ENCODE measurements at regions not wholly inside any gene's neighbourhood (a gene's known extent, or its start where the extent isn't known, plus 50 kb on each side); places are given as distances from the start of the nearest gene placed in this dataset.

- H3K36me3 ChIP-seq (ENCODE audit: control insufficient read depth in 2 of 2, insufficient read depth in 1 of 2, low read length in 2 of 2) = no peaks in the 10 kb centered on the region
- TF ChIP-seq ZNF792 (tag by site-specific recombination; IDR thresholded peaks at IDR 0.05) (no peak), ZNF10 (tag by site-specific recombination; IDR thresholded peaks at IDR 0.05) (no peak), KLF7 (tag by site-specific recombination; IDR thresholded peaks at IDR 0.05; ENCODE audit: borderline replicate concordance) (no peak), PRDM4 (tag by site-specific recombination; IDR thresholded peaks at IDR 0.05) (no peak), HOXD13 (CRISPR knock-in tag; IDR thresholded peaks at IDR 0.05; ENCODE audit: borderline replicate concordance) (no peak), KLF8 (tag by site-specific recombination; IDR thresholded peaks at IDR 0.05) (no peak), REPIN1 (tag by site-specific recombination; IDR thresholded peaks at IDR 0.05; ENCODE audit: low read depth) (no peak), ZNF645 (tag by site-specific recombination; IDR thresholded peaks at IDR 0.05) (no peak)
- TF ChIP-seq, protein P1, sequence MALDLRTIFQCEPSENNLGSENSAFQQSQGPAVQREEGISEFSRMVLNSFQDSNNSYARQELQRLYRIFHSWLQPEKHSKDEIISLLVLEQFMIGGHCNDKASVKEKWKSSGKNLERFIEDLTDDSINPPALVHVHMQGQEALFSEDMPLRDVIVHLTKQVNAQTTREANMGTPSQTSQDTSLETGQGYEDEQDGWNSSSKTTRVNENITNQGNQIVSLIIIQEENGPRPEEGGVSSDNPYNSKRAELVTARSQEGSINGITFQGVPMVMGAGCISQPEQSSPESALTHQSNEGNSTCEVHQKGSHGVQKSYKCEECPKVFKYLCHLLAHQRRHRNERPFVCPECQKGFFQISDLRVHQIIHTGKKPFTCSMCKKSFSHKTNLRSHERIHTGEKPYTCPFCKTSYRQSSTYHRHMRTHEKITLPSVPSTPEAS (tag by site-specific recombination; IDR thresholded peaks at IDR 0.05) = no peak
- H3K9me3 ChIP-seq (ENCODE audit: control insufficient read depth, insufficient read depth, low read depth, low read length) = no peaks in the 10 kb centered on the region
- ChIA-PET CTCF (no interaction called here), POLR2A (no interaction called here)
- peaks cover 10% of the 10 kb centered on the region for H3K4me1 ChIP-seq (ENCODE audit: control insufficient read depth, insufficient read depth, low read length)
- no peak overlapping the region for H3K4me3 ChIP-seq (ENCODE audit: low read depth, low read length)
- H3K27ac ChIP-seq (ENCODE audit: extremely low read depth, low read depth, low read length) = no peak overlapping the region
Observed at GRCh38 chr10:11687779-11688447, 54.3 kb upstream of the ECHDC3 start.

GRCh38 chr10:11687357-11687771 lies 54.8 kb upstream of the ECHDC3 start:
- CTCF ChIA-PET = no interaction called here
- Histone ChIP-seq H3K27ac (ENCODE audit: extremely low read depth, low read depth, low read length) (no peak overlapping the region), H3K36me3 (ENCODE audit: control insufficient read depth in 2 of 2, insufficient read depth in 1 of 2, low read length in 2 of 2) (no peaks in the 10 kb centered on the region), H3K4me3 (ENCODE audit: low read depth, low read length) (no peak overlapping the region), H3K4me1 (ENCODE audit: control insufficient read depth, insufficient read depth, low read length) (peaks cover 10% of the 10 kb centered on the region), H3K9me3 (ENCODE audit: control insufficient read depth, insufficient read depth, low read depth, low read length) (no peaks in the 10 kb centered on the region)
- POLR2A ChIA-PET = no interaction called here
- TF ChIP-seq ZFP41 (tag by site-specific recombination; IDR thresholded peaks at IDR 0.05; ENCODE audit: borderline replicate concordance) = no peak
- TF ChIP-seq PRDM2 (tag by site-specific recombination; IDR thresholded peaks at IDR 0.05; ENCODE audit: borderline replicate concordance) = no peak
- TF ChIP-seq ZNF18 (tag by site-specific recombination; IDR thresholded peaks at IDR 0.05) = no peak
- no peak for TF ChIP-seq ZNF175 (tag by site-specific recombination; IDR thresholded peaks at IDR 0.05)
- TF ChIP-seq ZNF266 (tag by site-specific recombination; IDR thresholded peaks at IDR 0.05; ENCODE audit: low read depth) = no peak
- TF ChIP-seq ZNF670 (tag by site-specific recombination; IDR thresholded peaks at IDR 0.05; ENCODE audit: low read depth) = no peak
- TF ChIP-seq, protein P2, sequence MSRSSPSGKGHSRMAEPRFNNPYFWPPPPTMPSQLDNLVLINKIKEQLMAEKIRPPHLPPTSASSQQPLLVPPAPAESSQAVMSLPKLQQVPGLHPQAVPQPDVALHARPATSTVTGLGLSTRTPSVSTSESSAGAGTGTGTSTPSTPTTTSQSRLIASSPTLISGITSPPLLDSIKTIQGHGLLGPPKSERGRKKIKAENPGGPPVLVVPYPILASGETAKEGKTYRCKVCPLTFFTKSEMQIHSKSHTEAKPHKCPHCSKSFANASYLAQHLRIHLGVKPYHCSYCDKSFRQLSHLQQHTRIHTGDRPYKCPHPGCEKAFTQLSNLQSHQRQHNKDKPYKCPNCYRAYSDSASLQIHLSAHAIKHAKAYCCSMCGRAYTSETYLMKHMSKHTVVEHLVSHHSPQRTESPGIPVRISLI (tag by site-specific recombination; IDR thresholded peaks at IDR 0.05) = no peak

All from HEK293 (cell line).